CMK (cell line): ENCODE measurements at regions not wholly inside any gene's neighbourhood (a gene's known extent, or its start where the extent isn't known, plus 50 kb on each side); places are given as distances from the start of the nearest gene placed in this dataset.
"Not testable (repeated sequence)": the region's sequence is repeated elsewhere in the genome, so short reads cannot be mapped to it uniquely, and the experiment has no call there.

ENCODE experiments used
- DNase-seq: peaks from one replicate; pipeline ENCODE4 v3.0.0-alpha.2; 2010; ENCODE audit warnings: low read depth

- no peak for DNase-seq
Measured at GRCh38 chr13:19123502-19123901, 58.1 kb downstream of the TUBA3C start.

DNA sequence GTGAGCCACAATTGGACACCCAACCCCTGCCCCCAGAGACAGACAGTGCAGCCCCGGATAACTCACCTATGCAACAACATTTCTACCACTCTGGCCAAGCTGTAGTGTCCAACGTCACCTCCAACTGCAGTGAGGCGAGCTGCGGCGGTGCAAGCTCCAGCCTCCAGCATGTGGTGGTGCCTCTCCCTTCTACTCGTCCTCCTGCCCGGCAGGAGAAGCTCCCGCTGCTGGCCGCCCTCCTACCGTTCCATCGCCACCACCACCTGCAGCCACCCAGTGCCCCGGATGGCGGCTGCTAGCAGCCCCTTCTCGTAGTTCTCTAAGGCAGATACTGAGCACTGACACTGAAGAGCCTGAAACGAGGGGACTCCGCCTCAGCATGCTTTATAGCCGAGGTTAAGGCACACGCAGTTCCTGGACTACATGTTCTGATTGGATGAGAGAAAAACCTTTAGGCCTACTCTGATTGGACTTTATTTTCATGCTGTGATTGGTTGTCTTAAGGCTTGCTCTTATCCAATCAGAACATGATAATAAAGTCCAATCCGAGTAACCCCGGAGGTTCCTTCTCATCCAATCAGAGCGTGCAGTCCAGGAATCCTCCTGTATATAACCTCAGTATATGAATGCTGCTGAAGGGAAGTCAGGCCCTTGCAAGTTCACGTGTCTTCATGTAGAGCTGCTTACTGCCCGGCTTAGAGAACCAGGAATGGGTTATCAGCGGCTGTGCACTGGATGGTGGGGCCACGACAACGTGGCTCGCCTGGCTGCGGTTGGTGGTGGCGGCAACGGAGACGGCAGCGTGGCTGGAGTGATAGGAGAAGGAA lies 63.5 kb downstream of the TUBA3C start:
- no peak for DNase-seq

- not testable (repeated sequence) for DNase-seq
Measured at GRCh38 chr13:19109225-19109624, 72.4 kb downstream of the TUBA3C start.

DNA sequence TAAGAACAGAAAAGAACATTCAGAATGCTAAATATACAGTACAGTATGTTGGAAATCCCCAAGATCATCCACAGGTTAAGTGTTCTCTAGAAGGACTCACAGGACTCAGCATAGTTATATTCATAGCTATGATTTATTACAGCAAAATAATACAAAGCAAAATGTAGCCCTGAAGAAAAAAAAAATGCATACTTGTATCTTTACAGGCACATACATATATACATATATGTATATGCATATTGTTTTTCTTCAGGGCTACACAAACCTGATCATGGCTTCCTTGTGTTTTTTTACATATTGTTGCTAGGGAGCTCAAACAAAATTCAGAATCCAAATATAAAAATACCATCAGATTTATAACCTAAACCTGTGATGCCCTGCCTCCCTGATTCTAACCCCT lies 78.5 kb downstream of the TUBA3C start:
- no peak for DNase-seq

GRCh38 chr13:19093369-19093768 lies 88.3 kb downstream of the TUBA3C start:
- DNase-seq, result no peak

- DNase-seq, result no peak
Measured at GRCh38 chr13:19090495-19090894, 91.1 kb downstream of the TUBA3C start.

GRCh38 chr13:19089315-19089714 lies 92.3 kb downstream of the TUBA3C start:
- DNase-seq, result no peak

- DNase-seq, result no peak
Measured at GRCh38 chr13:19088416-19088815, 93.2 kb downstream of the TUBA3C start.

DNA sequence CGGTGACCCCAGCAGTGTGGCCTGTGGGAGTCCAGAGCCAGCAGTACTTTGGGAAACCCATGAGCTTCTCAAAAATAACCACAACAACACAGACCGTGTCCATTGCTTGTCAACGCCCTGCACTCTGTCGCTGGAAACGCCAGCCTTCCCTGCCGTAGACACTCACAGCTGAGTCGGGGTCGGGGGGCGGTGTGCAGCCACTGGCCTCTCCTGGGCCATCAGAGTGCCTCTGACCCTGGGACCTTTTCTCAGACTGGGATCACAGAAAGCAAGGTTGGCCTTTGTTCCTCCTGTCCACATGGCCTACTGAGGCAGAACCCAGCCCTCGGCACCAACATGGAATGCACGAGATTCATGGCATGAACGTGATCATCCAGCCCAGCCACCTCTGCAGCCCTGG lies 95.7 kb downstream of the TUBA3C start:
- no peak for DNase-seq

DNA sequence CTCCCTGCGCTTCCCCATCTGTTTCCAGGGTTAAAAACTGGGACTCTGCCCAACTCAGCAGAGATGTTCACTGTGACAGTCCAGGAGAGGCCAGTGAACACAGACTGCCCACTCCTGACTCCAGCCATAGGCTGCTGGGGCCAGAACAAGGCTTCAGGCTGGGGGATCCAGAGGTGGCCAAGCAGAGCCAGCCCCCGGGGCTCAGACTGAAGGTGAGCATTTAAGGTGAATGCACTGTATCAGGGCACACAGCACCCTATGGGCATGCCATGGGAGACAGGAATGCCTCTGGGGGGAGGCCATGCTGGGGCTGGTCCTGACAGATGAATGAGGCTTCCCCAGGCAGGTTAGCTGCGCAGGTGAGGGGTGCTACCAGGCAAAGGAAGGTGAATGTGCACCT lies 96.4 kb downstream of the TUBA3C start:
- no peak for DNase-seq

DNA sequence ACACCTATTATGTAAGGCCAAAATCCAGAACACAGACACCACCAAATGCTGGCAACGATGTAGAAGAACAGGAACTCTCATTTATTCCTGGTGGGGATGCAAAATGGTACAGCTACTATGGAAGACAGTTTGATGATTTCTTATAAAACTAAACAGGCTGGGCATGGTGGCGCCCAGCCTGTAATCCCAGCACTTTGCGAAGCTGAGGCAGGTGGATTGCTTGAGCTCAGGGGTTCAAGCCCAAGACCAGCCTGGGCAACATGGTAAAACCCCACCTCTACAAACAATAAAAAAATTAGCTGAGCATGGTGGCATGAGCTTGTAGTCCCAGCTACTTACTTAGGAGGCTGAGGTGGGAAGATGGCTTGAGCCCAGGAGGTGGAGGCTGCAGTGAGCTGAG lies 98.3 kb downstream of the TUBA3C start:
- no peak for DNase-seq

DNA sequence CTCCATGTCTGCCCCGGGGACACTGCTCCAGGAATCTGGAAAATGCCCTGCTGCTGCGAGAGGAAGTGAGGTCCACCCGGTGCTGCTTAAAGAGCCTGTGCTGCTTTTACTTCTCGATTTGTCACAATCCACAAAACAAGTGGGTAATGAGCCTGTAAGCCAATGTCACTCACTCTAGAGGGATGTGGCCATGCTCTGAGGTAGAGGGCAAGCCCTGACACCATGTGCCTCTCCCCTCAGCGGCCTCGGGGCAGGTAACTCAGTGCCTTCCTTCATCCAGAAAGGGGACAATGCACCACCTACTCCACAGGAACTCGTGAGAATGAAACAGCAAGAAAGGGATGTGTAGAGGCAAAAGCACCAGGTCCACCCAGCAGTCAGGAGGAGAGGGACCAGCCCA lies 106.2 kb downstream of the TUBA3C start:
- DNase-seq, result no peak

- no peak for DNase-seq
Measured at GRCh38 chr13:19074519-19074918, 107.1 kb downstream of the TUBA3C start.

DNA sequence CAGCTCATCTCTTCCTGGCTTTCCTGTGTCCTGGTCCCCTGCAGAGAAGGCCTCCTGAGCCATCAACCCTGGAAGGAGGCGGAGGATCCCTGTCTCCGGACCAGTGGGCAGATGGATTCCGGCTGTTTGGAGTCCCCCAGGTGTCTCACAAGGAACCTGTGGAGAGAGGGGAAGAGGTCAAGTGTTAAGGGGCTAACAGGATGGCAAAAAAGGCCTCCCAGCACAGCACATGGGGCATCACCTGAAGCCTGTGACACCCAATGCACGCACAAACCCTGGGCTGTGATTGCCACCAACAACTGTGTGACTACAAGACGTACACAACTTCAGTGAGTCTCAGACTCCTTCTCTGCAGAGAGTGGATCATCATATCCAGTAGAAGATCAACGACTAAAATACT lies 107.5 kb downstream of the TUBA3C start:
- DNase-seq, result not testable (repeated sequence)

DNA sequence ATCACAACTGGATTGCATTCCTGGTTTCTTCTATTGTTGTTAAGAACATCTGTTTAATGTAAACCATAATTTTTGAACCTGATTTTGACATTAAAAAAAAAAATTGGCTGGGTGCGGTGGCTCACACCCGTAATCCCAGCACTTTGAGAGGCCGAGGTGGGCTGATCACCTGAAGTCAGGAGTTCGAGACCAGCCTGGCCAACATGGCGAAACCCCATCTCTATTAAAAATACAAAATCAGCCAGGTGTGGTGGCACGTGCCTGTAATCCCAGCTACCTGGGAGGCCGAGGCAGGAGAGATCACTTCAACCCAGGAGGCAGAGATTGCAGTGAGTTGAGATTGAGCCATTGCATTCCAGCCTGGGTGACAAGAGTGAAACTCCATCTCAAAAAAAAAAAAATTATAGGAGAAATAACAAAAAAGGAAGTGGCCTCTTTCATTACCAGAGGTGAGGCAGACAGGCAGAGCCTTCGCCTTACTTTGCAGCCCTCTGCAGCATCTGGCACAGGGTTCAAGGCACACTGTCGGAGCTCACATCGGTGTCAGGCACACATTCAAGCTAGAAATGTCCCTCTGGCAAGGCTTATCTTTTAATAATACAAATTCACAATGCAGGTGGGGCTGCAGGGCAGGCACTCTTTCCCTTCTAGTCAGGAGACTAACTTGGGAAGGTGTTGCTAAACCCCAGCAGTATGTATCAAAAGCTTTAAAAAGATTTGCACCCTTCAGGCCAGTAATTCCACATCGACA lies 108.5 kb downstream of the TUBA3C start:
- not testable (repeated sequence) for DNase-seq

GRCh38 chr13:19072543-19072942 lies 109.1 kb downstream of the TUBA3C start:
- no peak for DNase-seq

DNA sequence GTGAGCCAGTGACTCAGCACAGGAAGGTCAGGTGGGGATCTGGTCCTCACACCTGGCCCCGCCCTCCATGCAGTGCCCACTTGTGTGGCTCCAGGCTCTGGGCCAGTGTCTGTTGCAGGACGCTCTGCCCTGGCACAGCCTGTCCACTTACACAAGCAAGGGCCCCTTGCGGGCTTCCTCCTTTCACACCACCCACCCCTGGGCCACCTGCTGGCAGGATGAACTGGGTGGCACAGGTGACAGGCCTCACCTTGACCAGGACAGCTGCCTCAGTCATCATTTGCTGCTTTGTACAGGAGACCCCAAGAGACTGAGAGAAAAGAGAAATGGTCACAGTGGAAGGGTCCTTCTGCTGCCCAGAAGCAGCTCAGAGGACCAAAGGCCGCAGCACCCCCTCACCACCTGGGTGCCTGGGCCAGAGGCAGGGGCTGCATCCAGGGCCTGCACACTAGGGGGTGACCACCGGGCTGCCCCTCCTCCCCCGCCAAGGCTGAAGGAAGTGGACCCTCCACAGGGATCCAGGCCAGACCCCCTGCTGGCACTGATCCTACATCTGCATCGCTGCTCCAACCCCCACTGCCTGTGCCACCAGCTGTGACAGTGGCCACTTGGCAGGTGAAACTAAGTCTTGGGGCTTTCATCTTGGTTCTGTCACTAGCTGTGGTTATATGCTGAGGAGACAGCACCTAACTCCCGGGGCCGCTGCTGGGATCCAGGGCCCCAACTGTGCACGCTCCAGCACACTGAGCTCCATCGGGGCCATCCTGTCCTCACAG lies 110.3 kb downstream of the TUBA3C start:
- no peak for DNase-seq

- DNase-seq, result no peak
Measured at GRCh38 chr13:19070398-19070735, 111.3 kb downstream of the TUBA3C start.

- DNase-seq, result no peak
Measured at GRCh38 chr13:19069684-19070397, 111.8 kb downstream of the TUBA3C start.

DNA sequence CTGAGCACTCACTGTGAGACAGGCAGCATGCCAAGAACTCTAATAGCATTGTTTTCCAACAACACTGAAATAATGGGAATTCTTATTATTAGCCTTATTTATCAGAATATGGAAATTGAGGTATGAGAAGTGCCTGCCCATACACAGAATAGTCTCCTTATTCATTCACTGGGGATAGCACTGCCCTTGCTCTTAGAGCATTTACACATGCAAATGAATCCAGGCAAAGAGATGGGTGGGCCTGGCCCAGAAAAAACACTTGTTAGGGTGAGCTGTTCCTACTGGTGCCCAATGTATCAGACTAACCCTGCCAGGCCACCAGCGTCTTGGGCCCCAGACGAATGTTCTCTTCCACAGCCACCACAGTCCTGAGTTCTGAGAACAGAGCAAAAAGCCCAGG lies 112.9 kb downstream of the TUBA3C start:
- no peak for DNase-seq

DNA sequence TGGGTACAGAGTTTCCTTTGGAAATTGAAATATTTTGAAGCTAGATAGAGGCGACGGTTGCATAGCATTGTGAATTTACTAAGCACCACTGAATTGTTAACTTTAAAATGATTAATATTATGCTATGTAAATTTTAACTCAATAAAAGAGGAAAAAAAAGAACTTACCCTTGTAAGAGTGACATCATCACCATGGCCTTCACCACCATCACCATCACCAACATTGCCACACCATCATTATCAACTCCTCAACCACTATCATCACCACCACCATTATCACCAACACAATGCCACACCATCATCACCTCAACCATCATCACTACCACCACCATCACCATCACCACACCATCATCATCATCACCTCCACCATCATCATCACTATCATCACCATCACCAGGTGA lies 113.9 kb downstream of the TUBA3C start:
- no peak for DNase-seq

- no peak for DNase-seq
Measured at GRCh38 chr13:19062801-19063200, 118.8 kb downstream of the TUBA3C start.
